ENCODE measurements at regions not wholly inside any gene's neighbourhood (a gene's known extent, or its start where the extent isn't known, plus 50 kb on each side); places are given as distances from the start of the nearest gene placed in this dataset.
"Not testable (repeated sequence)": the region's sequence is repeated elsewhere in the genome, so short reads cannot be mapped to it uniquely, and the experiment has no call there.

- DNase-seq, result no peak
Observed at GRCh38 chr14:87816416-87816815, 176.6 kb downstream of the GALC start.

- DNase-seq, result no peak
Observed at GRCh38 chr14:87815121-87815520, 177.9 kb downstream of the GALC start.

- DNase-seq, result no peak
Observed at GRCh38 chr14:87813686-87814085, 179.3 kb downstream of the GALC start.

DNA sequence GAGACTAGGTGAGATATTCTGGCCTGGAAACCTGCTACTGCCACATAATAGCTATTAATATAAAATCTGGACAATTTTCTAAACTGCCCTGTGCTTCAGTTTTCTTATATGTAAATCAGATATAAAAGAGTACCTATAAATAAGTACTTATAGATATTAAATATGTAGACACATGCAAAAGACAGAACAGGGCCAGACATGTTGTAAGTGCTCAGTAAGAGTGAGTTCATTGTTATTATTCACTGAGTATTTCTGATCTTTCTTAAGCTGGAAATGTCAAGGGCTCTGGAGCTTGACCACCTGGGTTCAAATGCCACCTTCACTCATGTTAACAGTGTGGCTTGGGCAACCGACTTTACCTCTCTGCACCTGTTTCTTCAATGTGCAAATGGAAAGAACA is 179.8 kb downstream of the GALC start:
- DNase-seq, result no peak

GRCh38 chr14:87811246-87811645 is 181.7 kb downstream of the GALC start:
- DNase-seq, result no peak

DNA sequence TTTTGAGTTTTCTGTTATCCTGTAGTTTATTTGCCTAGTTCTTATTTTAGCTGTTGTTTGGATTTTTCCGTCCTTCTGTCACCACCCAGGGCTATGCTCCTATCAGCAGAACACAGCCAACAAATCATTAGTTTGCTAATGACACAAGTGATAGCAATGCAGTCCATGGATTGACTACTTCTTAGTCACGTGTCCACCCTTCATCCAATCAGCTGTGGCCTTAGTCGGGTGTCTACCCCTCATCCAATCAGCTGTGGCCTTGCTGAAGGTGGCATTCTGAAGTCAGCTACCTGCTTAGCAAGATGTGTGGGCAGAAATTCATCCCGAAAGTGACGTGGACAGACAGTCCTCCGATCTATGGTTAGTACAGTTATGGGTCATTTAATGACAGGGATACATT is 182.3 kb downstream of the GALC start:
- DNase-seq, result no peak

DNA sequence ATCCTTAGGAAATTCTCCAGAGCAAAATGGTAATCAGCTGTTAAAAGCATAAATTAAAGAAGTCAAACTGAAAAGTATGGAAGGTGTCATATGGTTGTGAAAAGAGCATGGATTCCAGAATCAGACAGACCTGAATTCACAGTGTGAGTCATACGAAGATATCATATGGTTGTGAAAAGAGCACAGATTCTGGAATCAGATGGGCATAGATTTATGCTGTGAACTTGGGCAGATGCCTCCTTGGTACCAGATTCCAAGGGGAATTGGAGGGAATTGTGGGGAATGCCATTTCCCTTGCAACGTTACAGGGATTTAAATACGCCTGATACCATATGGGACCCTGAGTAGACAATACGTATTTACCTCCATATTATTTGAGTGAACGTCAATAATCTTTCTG is 183.7 kb downstream of the GALC start:
- no peak for DNase-seq

DNA sequence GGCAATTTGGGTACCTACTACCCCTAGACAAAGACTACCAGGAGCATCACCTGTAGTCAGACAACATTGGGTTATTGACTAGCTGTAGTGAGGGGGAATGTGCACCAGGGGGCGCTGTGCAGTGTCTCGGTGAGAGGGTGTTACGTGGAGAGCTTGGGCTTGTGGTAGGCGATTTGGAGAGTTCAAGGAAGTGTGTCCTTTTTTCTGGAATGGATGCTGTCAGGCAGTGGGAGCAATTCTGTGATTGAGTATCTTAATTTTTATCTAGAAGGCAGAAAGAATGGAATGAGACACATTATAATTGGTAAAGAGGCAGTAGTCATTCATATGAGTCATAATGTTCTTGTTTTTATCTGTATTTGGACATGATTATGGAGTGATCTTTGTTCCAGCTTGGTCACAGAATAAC is 187.7 kb downstream of the GALC start:
- peak in 2 of 58 donors; percentile 2 to 4 for DNase-seq

GRCh38 chr14:87800216-87800615 is 192.8 kb downstream of the GALC start:
- no peak for DNase-seq

DNA sequence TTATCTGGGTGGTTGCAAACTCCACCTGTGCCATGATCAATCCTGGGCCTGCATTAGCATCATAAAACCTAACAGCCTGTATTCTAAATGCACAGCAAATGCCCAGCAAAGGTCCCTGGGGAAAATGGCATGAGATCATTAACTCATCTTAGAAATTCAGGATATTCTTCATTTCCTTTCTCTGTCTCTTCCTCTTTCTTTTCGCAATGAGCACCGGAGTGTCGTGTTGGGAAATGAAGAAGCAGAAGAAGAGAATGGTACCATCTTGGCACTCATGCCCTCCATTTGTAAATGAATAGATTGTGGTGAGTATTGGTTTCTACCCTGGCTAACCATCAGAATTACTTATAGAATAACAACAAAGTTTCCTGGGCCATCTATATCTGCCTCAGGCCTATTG is 193.6 kb downstream of the GALC start:
- no peak for DNase-seq

- no peak for DNase-seq
Observed at GRCh38 chr14:87797001-87797400, 196.0 kb downstream of the GALC start.

DNA sequence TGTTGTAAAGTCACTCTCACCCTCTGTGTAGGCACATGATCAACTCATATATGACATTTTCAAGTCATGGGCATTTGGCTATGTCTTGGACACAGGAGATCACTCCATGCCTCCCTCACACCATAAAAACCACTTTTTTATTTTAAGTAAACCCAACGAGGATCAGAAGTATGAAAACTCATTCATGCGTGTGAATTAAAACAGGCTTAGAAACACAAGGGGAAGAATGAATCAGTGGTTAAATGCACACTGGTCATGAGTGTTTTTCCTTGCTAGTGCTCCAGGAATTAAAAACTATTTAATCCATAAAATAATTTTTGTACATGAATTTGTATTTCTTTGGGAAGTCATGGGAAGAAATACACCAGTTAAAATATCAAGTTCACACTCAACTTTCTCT is 198.4 kb downstream of the GALC start:
- no peak for DNase-seq

DNA sequence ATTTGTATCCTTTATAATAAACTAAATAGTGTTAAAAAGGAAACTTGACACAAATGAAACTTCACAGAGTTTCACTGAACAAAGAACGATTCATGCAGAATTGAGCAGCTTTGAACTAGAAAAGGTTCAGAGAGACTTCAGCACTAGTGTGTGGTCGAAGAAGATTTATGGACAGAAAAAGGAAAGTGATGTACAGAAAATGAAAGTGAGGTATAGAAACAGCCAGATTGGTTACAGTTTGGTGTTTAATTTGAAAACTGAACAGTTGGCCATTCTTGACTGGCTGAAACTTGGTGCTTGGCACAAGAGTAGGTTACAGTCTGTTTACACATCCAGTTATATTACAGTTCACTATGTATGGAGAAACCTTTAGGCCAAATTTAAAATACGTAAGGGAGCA is 207.1 kb downstream of the GALC start:
- DNase-seq, result no peak

DNA sequence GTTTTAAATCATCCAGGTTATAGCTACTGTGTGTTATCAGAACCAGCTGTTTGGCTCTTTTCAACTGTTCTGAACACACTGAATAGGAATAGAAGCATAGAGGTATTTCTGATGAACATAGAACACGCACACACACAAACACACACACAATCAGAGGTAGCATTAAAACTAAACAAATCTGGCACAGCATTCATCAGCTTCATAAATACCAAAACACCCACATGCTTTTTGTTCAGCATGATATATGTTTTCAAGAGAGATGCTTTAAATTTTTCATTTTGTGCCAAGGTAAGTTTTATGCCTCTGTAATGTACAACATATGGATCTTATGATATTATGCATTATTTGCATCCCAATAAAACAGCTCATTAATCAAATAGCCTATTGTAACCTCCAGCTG is 208.6 kb downstream of the GALC start:
- DNase-seq, result no peak

DNA sequence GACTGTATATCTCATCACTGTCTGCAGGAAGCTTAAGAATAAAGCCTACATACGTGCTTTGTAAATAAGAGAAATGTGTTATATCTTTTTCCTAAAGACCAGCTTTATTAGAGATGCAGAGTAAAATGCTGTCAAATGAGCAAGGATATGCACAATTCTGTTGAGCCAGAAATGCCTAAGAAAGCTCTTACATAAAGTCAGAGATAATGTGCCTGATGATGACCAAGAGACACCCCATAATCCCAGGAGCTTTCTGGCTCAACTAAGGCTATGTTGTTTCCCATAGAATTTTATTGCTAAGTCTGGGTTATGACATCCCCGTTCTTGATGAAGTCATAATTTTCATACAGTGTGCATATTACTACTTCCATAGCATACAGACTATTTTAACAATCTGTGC is 209.9 kb downstream of the GALC start:
- DNase-seq, result no peak

DNA sequence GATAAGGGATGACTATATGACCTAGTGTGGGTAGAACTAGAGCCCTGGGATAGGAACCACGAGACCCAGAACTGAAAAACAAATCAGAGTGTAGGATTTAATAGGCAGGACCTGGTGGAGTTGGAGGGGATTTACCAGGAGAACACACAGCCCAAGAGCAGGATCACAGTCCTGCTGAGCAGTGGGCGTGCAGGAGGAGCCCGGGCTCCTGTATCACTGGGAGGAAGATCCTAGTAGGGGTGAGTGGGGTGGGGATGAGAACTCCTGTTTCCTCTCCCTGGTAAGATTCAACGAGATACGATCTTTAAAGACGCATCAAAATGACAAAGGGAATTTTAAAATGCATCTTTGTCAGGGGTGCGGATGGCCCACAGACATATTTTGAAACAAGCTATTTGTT is 220.1 kb downstream of the GALC start:
- DNase-seq, result no peak

GRCh38 chr14:87767567-87767901 is 225.4 kb downstream of the GALC start:
- DNase-seq, result no peak

- no peak for DNase-seq
Observed at GRCh38 chr14:87758876-87759275, 234.1 kb downstream of the GALC start.

GRCh38 chr14:87756661-87757060 is 236.3 kb downstream of the GALC start:
- DNase-seq, result no peak

DNA sequence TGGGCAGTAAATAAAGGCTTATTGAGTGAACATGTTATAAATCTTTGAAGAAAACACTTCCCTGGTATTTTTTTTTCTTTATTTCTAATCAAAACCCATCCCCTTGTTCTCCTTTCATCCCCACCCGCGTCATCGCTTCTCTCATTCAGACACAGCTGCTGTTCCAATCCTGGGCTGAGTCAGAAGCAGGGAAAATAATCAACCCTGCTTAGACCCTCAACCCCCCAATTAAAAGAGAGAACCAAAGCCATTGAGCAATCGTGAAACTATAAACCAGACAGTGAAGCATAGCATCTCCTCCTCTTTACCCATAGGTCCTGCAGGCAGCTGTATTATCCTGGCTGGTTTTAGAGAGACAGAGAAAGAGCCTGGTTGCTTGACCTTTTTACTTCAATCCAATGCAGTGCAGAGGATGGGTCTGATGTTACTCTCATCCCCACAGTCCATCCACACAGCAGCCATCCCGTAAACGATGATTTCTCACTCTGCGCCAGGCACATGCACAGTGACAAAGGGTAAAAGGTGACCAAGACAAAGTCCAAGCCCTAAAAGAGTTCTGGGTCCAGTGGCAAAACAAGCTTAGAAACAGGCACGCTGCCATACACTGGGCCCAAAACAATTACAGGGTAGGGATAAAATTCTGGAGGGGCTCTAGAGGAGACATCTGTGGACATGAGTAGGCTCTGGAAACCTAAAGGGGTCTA is 238.3 kb downstream of the GALC start:
- DNase-seq, result no peak

GRCh38 chr14:87748558-87748957 is 244.4 kb downstream of the GALC start:
- no peak for DNase-seq

DNA sequence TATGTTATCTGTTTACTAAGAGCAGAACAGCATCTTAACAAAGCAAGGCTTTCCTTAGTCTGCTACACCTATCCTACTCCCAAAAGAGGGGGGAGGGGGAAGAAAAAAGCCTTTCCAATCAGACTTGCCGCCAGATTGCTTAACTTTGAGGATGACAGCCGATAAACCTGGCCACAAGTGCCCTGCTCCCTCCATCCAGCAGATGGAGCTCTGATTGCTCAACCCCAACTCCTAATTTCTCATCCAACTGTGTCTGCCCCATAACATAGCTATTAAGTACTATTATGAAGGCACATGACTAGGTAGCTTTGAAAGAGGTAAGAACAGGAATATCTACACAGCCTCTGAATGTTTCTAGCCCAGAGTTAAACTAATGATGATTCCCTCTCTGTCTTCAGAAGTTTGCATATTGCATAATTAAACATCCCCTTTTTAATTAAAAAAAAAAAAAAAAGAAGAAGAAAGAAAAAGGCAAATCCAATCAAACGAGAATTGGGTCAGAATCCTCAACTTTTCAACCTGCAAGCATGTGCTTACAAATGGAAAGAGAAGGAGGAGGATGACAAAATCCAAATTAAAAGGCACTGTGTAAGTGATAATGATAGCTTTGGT is 247.4 kb downstream of the GALC start:
- DNase-seq, result peak in 3 of 58 donors; percentile 1 to 3 (median 2)

DNA sequence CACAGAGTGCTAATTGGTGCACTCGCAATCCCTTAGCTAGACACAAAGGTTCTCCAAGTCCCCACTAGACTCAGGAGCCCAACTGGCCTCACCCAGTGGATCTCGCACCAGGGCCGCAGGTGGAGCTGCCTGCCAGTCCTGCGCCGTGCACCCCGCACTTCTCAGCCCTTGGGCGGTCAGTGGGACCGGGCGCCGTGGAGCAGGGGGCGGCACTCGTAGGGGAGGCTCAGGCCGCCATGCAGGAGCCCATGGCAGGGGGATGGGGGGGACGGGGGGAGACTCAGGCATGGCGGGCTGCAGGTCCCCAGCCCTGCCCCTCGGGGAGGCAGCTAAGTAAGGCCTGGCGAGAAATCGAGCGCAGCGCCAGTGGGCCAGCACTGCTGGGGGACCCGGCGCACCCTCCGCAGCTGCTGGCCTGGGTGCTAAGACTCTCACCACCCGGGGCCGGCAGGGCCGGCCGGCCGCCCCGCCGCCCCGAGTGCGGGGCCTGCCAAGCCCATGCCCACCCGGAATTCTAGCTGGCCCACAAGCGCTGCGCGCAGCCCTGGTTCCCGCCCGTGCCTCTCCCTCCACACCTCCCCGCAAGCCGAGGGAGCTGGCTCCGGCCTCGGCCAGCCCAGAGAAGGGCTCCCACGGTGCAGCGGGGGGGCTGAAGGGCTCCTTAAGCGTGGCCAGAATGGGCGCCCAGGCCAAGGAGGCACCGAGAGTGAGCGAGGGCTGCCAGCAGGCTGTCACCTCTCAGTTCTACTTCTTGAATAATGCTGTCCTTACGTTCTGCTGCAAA is 258.2 kb downstream of the GALC start:
- not testable (repeated sequence) for DNase-seq
